HG03039 (cell line): ENCODE measurements at regions not wholly inside any gene's neighbourhood (a gene's known extent, or its start where the extent isn't known, plus 50 kb on each side); places are given as distances from the start of the nearest gene placed in this dataset.

Experiments used
- ATAC-seq: cut with Tn5 transposase; IDR thresholded peaks from one replicate; pipeline ENCODE4 v1.9.1; 2021; ENCODE audit warnings: mild to moderate bottlenecking, moderate library complexity; ENCODE audit not compliant: unreplicated experiment

GRCh38 chr13:97134364-97135095 is 87.6 kb upstream of the MBNL2 start:
- ATAC-seq, result no peak

- ATAC-seq, result no peak
Measured at GRCh38 chr13:97135883-97136282, 86.2 kb upstream of the MBNL2 start.

GRCh38 chr13:97136418-97136817 is 85.7 kb upstream of the MBNL2 start:
- no peak for ATAC-seq

GRCh38 chr13:97139691-97140090 is 82.4 kb upstream of the MBNL2 start:
- no peak for ATAC-seq

GRCh38 chr13:97140131-97140530 is 82.0 kb upstream of the MBNL2 start:
- no peak for ATAC-seq

GRCh38 chr13:97140611-97141010 is 81.5 kb upstream of the MBNL2 start:
- ATAC-seq, result no peak

GRCh38 chr13:97141097-97141496 is 81.0 kb upstream of the MBNL2 start:
- no peak for ATAC-seq

GRCh38 chr13:97141564-97142005 is 80.5 kb upstream of the MBNL2 start:
- ATAC-seq, result peak; percentile 99

GRCh38 chr13:97142452-97142851 is 79.7 kb upstream of the MBNL2 start:
- ATAC-seq, result no peak

- no peak for ATAC-seq
Measured at GRCh38 chr13:97145057-97145456, 77.1 kb upstream of the MBNL2 start.

- ATAC-seq, result no peak
Measured at GRCh38 chr13:97148894-97149293, 73.2 kb upstream of the MBNL2 start.

- ATAC-seq, result no peak
Measured at GRCh38 chr13:97160421-97160820, 61.7 kb upstream of the MBNL2 start.

- ATAC-seq, result no peak
Measured at GRCh38 chr13:97161582-97162231, 60.4 kb upstream of the MBNL2 start.

GRCh38 chr13:97165502-97166425 is 56.4 kb upstream of the MBNL2 start:
- no peak for ATAC-seq

GRCh38 chr13:97171136-97171535 is 51.0 kb upstream of the MBNL2 start:
- ATAC-seq, result no peak
